Endothelial cell of umbilical vein (primary cell): ENCODE measurements at regions not wholly inside any gene's neighbourhood (a gene's known extent, or its start where the extent isn't known, plus 50 kb on each side); places are given as distances from the start of the nearest gene placed in this dataset.

ENCODE experiments used
- BruUV-seq: library from RNA; stranded (reverse); fragments of 400-500 nt; replicated peaks from 2 replicates; lab custom pipeline; 2021; lab: Mats Ljungman, UMichigan
- CTCF ChIA-PET: fragments of 300-600, 350-600 bp; sonication (Branson Sonifier 250); formaldehyde crosslinking; loops from one replicate; lab custom pipeline; 2021; ENCODE audit warnings: antibody characterized with exemption, inconsistent platforms; lab: Charles Lee
- POLR2A ChIA-PET: fragments of 300-600, 350-600 bp; sonication (Branson Sonifier 250); formaldehyde crosslinking; loops from one replicate; lab custom pipeline; 2021; ENCODE audit warnings: antibody characterized with exemption, inconsistent platforms; lab: Charles Lee
- DNase-seq: peaks from one replicate; pipeline ENCODE4 v3.0.0-alpha.2; 2011; ENCODE audit warnings: low read depth, low spot score
- FAIRE-seq: peaks from 2 replicates; lab custom pipeline; 2011; peaks lifted over from hg19 to GRCh38; lab: Jason Lieb, UNC
- H2AFZ ChIP-seq: 2 replicates; pipeline ENCODE4 v1.6.0; 2012; ENCODE audit warnings: low read depth, low read length, control low read depth, inconsistent platforms
- H3K27ac ChIP-seq: 2 replicates; pipeline ENCODE4 v1.5.1; 2011; ENCODE audit warnings: low read depth, mild to moderate bottlenecking, control low read depth, low read length, moderate library complexity; ENCODE audit not compliant: insufficient read depth
- H3K27me3 ChIP-seq, 2 experiments: 2 replicates each; pipeline versions ENCODE4 v1.6.0 to v1.6.1; 2011; ENCODE audit warnings: low read length in 2 of 2, mixed read lengths in 1 of 2; ENCODE audit not compliant: control insufficient read depth in 2 of 2, insufficient read depth in 2 of 2
- H3K36me3 ChIP-seq, 2 experiments: 2 replicates in 1 of 2; 3 replicates in 1 of 2; pipeline ENCODE4 v1.5.1; 2011; ENCODE audit warnings: low read length in 2 of 2, mild to moderate bottlenecking in 1 of 2, moderate library complexity in 1 of 2; ENCODE audit not compliant: control insufficient read depth in 2 of 2, insufficient read depth in 2 of 2; ENCODE audit errors: extremely low read depth in 1 of 2
- H3K4me1 ChIP-seq: 3 replicates; pipeline ENCODE4 v1.5.1; 2011; ENCODE audit warnings: mild to moderate bottlenecking, low read length; ENCODE audit not compliant: control insufficient read depth, insufficient read depth; ENCODE audit errors: extremely low read depth
- H3K4me2 ChIP-seq: 2 replicates; pipeline ENCODE4 v1.6.1; 2011; ENCODE audit warnings: low read length, control low read depth, mixed read lengths; ENCODE audit not compliant: insufficient read depth
- H3K4me3 ChIP-seq, 3 experiments: fragments of 200-600 bp in 1 of 3; sonication (generic), shearing (Covaris generic) in 1 of 3; replicated peaks in 1 of 3; 2 replicates each; pipeline ENCODE4 v1.5.1; 2011 to 2016; ENCODE audit warnings: control low read depth in 3 of 3, low read length in 3 of 3, mild to moderate bottlenecking in 2 of 3, inconsistent platforms in 1 of 3, low read depth in 1 of 3, moderate library complexity in 1 of 3; ENCODE audit not compliant: insufficient read depth in 1 of 3
- H3K79me2 ChIP-seq: 2 replicates; pipeline ENCODE4 v1.6.0; 2012; ENCODE audit warnings: low read length, inconsistent platforms; ENCODE audit not compliant: control insufficient read depth, insufficient read depth
- H3K9ac ChIP-seq: replicated peaks from 2 replicates; pipeline ENCODE3; 2011; ENCODE audit warnings: low read length, control low read depth; ENCODE audit not compliant: insufficient read depth; ENCODE audit errors: extremely low read depth
- H3K9me1 ChIP-seq: replicated peaks from 3 replicates; pipeline ENCODE4 v1.6.0; 2011; ENCODE audit warnings: mild to moderate bottlenecking, low read length; ENCODE audit not compliant: control insufficient read depth, insufficient read depth; ENCODE audit errors: extremely low read depth
- H3K9me3 ChIP-seq: replicated peaks from 2 replicates; pipeline ENCODE4 v1.5.1; 2012; ENCODE audit warnings: low read length, inconsistent platforms; ENCODE audit not compliant: control insufficient read depth, insufficient read depth
- H4K20me1 ChIP-seq: replicated peaks from 2 replicates; pipeline ENCODE3; 2011; ENCODE audit warnings: mild to moderate bottlenecking, low read length; ENCODE audit not compliant: control insufficient read depth, insufficient read depth; ENCODE audit errors: extremely low read depth
- GATA2 ChIP-seq: IDR thresholded peaks from 2 replicates; pipeline ENCODE4 v1.7.0; 2011; ENCODE audit warnings: low read depth, mild to moderate bottlenecking, moderate library complexity, mixed read lengths, low read length; ENCODE audit not compliant: insufficient read length, insufficient read depth
- MYC ChIP-seq: IDR thresholded peaks from one replicate; pipeline ENCODE4 v1.6.1; 2011; ENCODE audit warnings: mild to moderate bottlenecking, low read depth, low read length
- POLR2A ChIP-seq: IDR thresholded peaks from 2 replicates; pipeline ENCODE4 v1.6.1; 2012; ENCODE audit warnings: low read depth, mild to moderate bottlenecking, control low read depth, low read length
- POLR2AphosphoS5 ChIP-seq: IDR thresholded peaks from 2 replicates; pipeline ENCODE4 v1.6.1; 2012; ENCODE audit warnings: low read depth, mild to moderate bottlenecking, control low read depth, low read length, moderate library complexity; ENCODE audit not compliant: insufficient read depth
- dilution Hi-C: fragments of 300-500 bp; cut with MboI; formaldehyde crosslinking; loops from one replicate; pipeline ENCODE4 v1.15.0; 2019; ENCODE audit warnings: low sequenced_read_pairs; ENCODE audit not compliant: extremely low pct_ligation_motif_present
- intact Hi-C: fragments of 100-400 bp; cut with micrococcal nuclease; formaldehyde crosslinking; loops from one replicate; pipeline ENCODE4 v1.10.0; 2022
- TF ChIP-seq, protein P1 (sequence below): IDR thresholded peaks from 2 replicates; pipeline ENCODE4 v1.6.1; 2011; ENCODE audit not compliant: insufficient read depth, insufficient read length
- TF ChIP-seq, protein P2 (sequence below), 2 donors: IDR thresholded peaks; 1 replicate in 1 of 2; 2 replicates in 1 of 2; pipeline ENCODE4 v1.5.1; 2011; ENCODE audit warnings: low read length in 2 of 2, mild to moderate bottlenecking in 2 of 2, moderate library complexity in 2 of 2, control low read depth in 1 of 2, inconsistent platforms in 1 of 2, low read depth in 1 of 2; ENCODE audit not compliant: insufficient read depth in 1 of 2; ENCODE audit errors: extremely low read depth in 1 of 2

DNA sequence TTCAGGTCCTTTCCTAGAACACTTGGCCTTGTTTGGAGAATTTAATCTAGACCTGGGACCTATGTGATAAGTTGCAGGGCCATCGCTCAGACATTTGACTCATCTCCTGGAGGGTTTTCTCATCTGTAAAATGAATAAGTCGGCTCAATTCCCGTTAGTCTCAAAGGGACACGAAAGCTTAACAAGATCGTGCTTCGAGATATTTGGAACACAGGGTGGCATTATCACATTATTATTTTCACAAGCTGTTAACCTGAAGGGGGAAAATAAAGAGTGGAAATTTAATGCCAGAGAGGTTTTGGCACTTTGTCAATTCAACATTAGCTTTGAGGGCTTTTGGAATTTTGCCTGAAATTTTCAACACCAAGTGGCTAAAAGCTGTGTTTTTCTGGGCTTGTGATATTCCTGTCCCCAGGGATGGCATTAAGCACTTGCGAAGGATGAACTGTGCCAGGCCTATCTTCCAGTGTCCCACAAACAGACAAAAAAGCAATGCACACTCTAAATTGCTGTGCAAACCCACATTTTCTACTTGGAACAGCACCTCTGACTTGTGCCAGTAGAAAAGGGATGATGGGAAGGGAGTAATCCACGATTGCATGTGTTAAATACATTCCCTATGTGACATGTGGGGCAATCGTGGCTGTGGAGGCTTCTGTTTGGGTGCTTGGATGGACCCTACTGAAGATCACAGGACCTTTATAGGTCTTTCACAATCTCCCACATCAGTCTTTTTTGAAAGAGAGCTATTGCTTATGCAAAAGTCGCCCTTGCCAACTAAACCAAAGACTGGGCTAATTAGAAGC is 478.7 kb downstream of the MFSD1 start:
- intact Hi-C loops, result no loop called here
- Histone ChIP-seq H4K20me1 (no peaks in the 10 kb centered on the region), H2AFZ (no peak overlapping the region), H3K9me3 (no peaks in the 10 kb centered on the region), H3K4me1 (no peaks in the 10 kb centered on the region), H3K9ac (no peak overlapping the region), H3K79me2 (no peaks in the 10 kb centered on the region), H3K4me3 (no peak overlapping the region), H3K36me3 (no peaks in the 10 kb centered on the region), H3K27ac (no peak overlapping the region), H3K4me2 (no peak overlapping the region), H3K9me1 (no peaks in the 10 kb centered on the region), H3K27me3 (peaks cover 2 to 4% of the 10 kb centered on the region in 2 experiments)
- ChIA-PET CTCF (interaction anchor here (1.0 kb wide), 1 partner anchor 16 kb away, joined by 3 read pairs; no protein-coding TSS in a partner anchor), POLR2A (no interaction called here)
- TF ChIP-seq, protein P1, sequence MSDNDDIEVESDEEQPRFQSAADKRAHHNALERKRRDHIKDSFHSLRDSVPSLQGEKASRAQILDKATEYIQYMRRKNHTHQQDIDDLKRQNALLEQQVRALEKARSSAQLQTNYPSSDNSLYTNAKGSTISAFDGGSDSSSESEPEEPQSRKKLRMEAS, result no peak
- TF ChIP-seq MYC (no peak), POLR2A (no peak), POLR2AphosphoS5 (no peak), GATA2 (no peak)
- TF ChIP-seq, protein P2, sequence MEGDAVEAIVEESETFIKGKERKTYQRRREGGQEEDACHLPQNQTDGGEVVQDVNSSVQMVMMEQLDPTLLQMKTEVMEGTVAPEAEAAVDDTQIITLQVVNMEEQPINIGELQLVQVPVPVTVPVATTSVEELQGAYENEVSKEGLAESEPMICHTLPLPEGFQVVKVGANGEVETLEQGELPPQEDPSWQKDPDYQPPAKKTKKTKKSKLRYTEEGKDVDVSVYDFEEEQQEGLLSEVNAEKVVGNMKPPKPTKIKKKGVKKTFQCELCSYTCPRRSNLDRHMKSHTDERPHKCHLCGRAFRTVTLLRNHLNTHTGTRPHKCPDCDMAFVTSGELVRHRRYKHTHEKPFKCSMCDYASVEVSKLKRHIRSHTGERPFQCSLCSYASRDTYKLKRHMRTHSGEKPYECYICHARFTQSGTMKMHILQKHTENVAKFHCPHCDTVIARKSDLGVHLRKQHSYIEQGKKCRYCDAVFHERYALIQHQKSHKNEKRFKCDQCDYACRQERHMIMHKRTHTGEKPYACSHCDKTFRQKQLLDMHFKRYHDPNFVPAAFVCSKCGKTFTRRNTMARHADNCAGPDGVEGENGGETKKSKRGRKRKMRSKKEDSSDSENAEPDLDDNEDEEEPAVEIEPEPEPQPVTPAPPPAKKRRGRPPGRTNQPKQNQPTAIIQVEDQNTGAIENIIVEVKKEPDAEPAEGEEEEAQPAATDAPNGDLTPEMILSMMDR (IDR thresholded peaks at IDR 0.05; ENCODE audit: extremely low read depth in 1 of 2, insufficient read depth in 1 of 2, low read depth in 1 of 2, low read length in 2 of 2), result no peak
- BruUV-seq, result no TSS peak
- dilution Hi-C loops, result no loop called here
- FAIRE-seq (no peak), DNase-seq (no peak)
